Mammary epithelial cell (primary cell): ENCODE measurements at regions not wholly inside any gene's neighbourhood (a gene's known extent, or its start where the extent isn't known, plus 50 kb on each side); places are given as distances from the start of the nearest gene placed in this dataset.

Experiments
- EZH2 ChIP-seq: IDR thresholded peaks from 2 replicates; pipeline ENCODE4 v1.6.1; 2012; ENCODE audit warnings: low read length, inconsistent platforms, borderline replicate concordance
- TF ChIP-seq, protein P1 (sequence below), 2 donors: IDR thresholded peaks in 1 of 2; conservative IDR thresholded peaks in 1 of 2; 2 replicates each; pipeline ENCODE4 v1.5.1; 2011 to 2012; ENCODE audit warnings: inconsistent platforms in 2 of 2, low read length in 2 of 2, mild to moderate bottlenecking in 2 of 2, control low read depth in 1 of 2, low read depth in 1 of 2; ENCODE audit not compliant: insufficient read depth in 1 of 2; ENCODE audit errors: extremely low read depth in 1 of 2

DNA sequence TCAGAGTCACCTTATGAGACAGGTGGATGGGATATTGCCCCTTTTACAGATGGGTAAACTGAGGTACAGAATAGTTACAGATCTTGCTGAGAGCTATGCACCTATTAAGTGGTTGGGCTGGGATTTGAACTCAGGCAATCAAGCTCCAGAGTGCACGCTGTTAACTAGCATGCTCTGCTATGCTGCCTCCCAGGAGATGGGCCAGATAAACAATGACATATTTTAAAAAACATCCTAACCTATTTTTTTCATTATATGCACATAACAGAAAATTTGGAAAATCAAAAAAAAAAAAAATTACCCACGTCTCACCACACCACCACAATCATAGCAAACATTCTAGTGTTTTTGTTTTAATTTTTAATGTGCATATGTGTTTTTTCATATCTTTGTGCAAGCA lies 123.4 kb upstream of the STC2 start:
- no peak for TF ChIP-seq EZH2
- TF ChIP-seq, protein P1, sequence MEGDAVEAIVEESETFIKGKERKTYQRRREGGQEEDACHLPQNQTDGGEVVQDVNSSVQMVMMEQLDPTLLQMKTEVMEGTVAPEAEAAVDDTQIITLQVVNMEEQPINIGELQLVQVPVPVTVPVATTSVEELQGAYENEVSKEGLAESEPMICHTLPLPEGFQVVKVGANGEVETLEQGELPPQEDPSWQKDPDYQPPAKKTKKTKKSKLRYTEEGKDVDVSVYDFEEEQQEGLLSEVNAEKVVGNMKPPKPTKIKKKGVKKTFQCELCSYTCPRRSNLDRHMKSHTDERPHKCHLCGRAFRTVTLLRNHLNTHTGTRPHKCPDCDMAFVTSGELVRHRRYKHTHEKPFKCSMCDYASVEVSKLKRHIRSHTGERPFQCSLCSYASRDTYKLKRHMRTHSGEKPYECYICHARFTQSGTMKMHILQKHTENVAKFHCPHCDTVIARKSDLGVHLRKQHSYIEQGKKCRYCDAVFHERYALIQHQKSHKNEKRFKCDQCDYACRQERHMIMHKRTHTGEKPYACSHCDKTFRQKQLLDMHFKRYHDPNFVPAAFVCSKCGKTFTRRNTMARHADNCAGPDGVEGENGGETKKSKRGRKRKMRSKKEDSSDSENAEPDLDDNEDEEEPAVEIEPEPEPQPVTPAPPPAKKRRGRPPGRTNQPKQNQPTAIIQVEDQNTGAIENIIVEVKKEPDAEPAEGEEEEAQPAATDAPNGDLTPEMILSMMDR (conservative IDR thresholded peaks at IDR 0.05 in 1 of 2, IDR thresholded peaks at IDR 0.05 in 1 of 2; ENCODE audit: extremely low read depth in 1 of 2, insufficient read depth in 1 of 2, low read depth in 1 of 2, low read length in 2 of 2), result no peak
